NCI-H226 (cell line): ENCODE measurements at regions not wholly inside any gene's neighbourhood (a gene's known extent, or its start where the extent isn't known, plus 50 kb on each side); places are given as distances from the start of the nearest gene placed in this dataset.

Experiments
- DNase-seq: peaks from one replicate; pipeline ENCODE4 v3.0.0-alpha.2; 2015

GRCh38 chr2:180349809-180350208 is 342.7 kb upstream of the CWC22 start:
- no peak for DNase-seq

- no peak for DNase-seq
Observed at GRCh38 chr2:180343528-180344345, 336.6 kb upstream of the CWC22 start.

- DNase-seq: no peak
Observed at GRCh38 chr2:180337136-180337535, 330.0 kb upstream of the CWC22 start.

- DNase-seq: no peak
Observed at GRCh38 chr2:180336550-180336949, 329.5 kb upstream of the CWC22 start.

GRCh38 chr2:180334514-180334913 is 327.4 kb upstream of the CWC22 start:
- DNase-seq: no peak

GRCh38 chr2:180328795-180329422 is 321.8 kb upstream of the CWC22 start:
- no peak for DNase-seq

- no peak for DNase-seq
Observed at GRCh38 chr2:180327185-180327584, 320.1 kb upstream of the CWC22 start.

GRCh38 chr2:180325416-180326120 is 318.5 kb upstream of the CWC22 start:
- no peak for DNase-seq

- DNase-seq: peak; percentile 29
Observed at GRCh38 chr2:180324182-180324581, 317.1 kb upstream of the CWC22 start.

- peak; percentile 18 for DNase-seq
Observed at GRCh38 chr2:180322781-180323180, 315.7 kb upstream of the CWC22 start.

GRCh38 chr2:180319586-180320405 is 312.7 kb upstream of the CWC22 start:
- no peak for DNase-seq

- DNase-seq: peak; percentile 69
Observed at GRCh38 chr2:180314086-180314485, 307.0 kb upstream of the CWC22 start.

- no peak for DNase-seq
Observed at GRCh38 chr2:180312542-180312941, 305.4 kb upstream of the CWC22 start.

- no peak for DNase-seq
Observed at GRCh38 chr2:180307096-180307495, 300.0 kb upstream of the CWC22 start.

GRCh38 chr2:180306346-180306745 is 299.2 kb upstream of the CWC22 start:
- DNase-seq: no peak

GRCh38 chr2:180291552-180292421 is 284.7 kb upstream of the CWC22 start:
- DNase-seq: peak; percentile 83

GRCh38 chr2:180291060-180291459 is 284.0 kb upstream of the CWC22 start:
- peak; percentile 76 for DNase-seq

- DNase-seq: no peak
Observed at GRCh38 chr2:180289627-180290026, 282.5 kb upstream of the CWC22 start.

- DNase-seq: no peak
Observed at GRCh38 chr2:180279581-180279980, 272.5 kb upstream of the CWC22 start.

GRCh38 chr2:180276733-180277132 is 269.6 kb upstream of the CWC22 start:
- DNase-seq: no peak

GRCh38 chr2:180268006-180268405 is 260.9 kb upstream of the CWC22 start:
- DNase-seq: peak; percentile 44

GRCh38 chr2:180261976-180262375 is 254.9 kb upstream of the CWC22 start:
- DNase-seq: no peak
